ELR (cell line): ENCODE measurements at regions not wholly inside any gene's neighbourhood (a gene's known extent, or its start where the extent isn't known, plus 50 kb on each side); places are given as distances from the start of the nearest gene placed in this dataset.

Experiments used
- DNase-seq: peaks from one replicate; pipeline ENCODE4 v3.0.0-alpha.2; 2015; ENCODE audit warnings: low read depth

GRCh38 chr2:107222466-107222865 lies 336.5 kb upstream of the ST6GAL2 start:
- no peak for DNase-seq

DNA sequence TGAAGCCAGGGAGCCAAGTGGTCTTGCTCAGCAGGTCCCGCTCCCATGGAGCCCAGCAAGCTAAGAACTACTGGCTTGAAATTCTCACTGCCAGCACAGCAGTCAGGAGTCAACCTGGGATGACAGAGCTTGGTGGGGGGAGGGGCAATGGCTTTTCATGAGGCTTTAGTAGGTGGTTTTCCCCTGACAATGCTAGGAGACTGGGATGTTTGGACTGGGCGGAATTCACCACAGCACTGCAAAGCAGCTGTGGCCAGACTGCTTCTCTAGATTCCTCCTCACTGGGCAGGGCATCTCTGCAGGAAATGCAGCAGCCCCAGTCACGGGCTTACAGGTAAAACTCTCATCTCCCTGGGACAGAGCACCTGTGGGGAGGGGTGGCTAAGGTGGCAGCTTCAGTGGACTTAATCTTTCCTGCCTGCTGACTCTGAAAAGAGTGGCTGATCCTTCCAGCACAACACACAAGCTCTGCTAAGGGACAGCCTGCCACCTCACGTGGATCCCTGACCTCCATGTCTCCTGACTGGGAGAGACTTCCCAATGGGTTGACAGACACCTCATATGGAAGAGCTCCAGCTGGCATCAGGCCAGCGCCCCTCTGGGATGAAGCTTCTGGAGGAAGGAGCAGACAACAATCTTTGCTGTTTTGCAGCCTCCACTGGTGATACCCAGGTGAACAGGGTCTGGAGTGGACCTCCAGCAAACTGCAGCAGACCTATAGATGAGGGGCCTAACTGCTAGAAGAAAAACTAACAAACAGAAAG lies 349.7 kb upstream of the ST6GAL2 start:
- DNase-seq = no peak

- no peak for DNase-seq
Measured at GRCh38 chr2:107242811-107243210, 356.8 kb upstream of the ST6GAL2 start.

GRCh38 chr2:107248932-107249331 lies 363.0 kb upstream of the ST6GAL2 start:
- no peak for DNase-seq

DNA sequence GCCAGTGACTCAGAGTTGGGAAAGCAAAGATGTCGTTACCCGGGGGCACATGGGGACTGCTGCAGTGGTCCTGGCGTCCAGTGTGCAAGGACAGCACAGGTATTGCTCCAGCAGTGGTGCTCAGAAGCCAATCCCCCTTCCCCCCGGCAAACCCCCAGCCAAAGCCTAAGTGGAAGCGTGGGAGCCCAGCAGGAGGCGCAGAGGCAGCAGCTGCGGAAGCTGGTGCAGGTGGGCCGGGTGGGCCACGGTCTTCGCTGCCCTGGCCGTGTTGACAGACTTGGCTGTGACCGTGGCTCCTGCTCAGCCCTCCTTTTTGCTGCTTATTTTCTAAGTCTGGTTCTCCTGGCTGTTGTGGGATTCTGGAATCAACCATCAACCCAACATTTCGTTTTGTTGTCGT lies 369.8 kb upstream of the ST6GAL2 start:
- DNase-seq = no peak

GRCh38 chr2:107258531-107259407 lies 372.8 kb upstream of the ST6GAL2 start:
- DNase-seq = no peak

- DNase-seq = no peak
Measured at GRCh38 chr2:107259408-107260195, 373.6 kb upstream of the ST6GAL2 start.

GRCh38 chr2:107263628-107264027 lies 377.7 kb upstream of the ST6GAL2 start:
- no peak for DNase-seq

GRCh38 chr2:107264184-107264583 lies 378.2 kb upstream of the ST6GAL2 start:
- DNase-seq = no peak

GRCh38 chr2:107266555-107266954 lies 380.6 kb upstream of the ST6GAL2 start:
- DNase-seq = no peak

DNA sequence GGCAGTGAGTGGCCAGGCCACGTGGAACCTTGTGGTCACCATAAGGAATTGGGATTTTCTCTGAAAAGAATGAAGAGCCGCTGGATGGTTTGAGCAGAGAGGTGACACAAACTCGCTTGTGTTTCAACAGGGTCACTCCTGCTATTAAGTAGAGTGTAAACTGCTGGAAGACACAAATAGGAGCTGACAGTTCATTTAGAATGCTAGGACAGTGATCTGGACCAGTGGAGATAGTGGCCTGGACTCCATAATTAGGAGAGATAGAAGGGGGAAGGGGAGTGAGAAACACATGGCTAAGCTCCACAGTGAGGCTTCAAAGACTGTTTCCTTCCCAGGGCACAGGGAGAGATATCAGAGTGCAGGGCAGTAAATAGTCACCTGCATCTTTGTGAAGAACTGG lies 381.1 kb upstream of the ST6GAL2 start:
- no peak for DNase-seq

GRCh38 chr2:107276034-107276433 lies 390.1 kb upstream of the ST6GAL2 start:
- no peak for DNase-seq

GRCh38 chr2:107278672-107279071 lies 392.7 kb upstream of the ST6GAL2 start:
- no peak for DNase-seq

DNA sequence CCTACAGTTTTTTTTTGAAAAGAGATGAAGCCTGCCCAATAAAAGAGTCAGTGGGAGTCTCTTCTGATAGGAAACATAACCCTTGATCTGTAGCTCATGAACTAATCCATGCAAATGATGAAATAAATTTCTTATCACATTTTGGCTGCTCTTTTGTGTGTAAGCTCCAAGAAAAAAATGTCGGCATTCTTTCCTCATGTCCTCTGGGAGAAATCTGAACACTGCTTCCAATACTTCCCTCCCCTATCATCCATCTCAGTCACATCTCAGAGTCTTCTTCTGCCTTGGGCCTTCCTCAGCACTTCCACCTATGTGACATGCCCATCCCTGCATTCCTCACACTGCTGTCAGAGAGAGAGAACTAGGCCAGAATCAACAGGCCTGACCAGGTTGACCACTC lies 395.7 kb upstream of the ST6GAL2 start:
- no peak for DNase-seq

DNA sequence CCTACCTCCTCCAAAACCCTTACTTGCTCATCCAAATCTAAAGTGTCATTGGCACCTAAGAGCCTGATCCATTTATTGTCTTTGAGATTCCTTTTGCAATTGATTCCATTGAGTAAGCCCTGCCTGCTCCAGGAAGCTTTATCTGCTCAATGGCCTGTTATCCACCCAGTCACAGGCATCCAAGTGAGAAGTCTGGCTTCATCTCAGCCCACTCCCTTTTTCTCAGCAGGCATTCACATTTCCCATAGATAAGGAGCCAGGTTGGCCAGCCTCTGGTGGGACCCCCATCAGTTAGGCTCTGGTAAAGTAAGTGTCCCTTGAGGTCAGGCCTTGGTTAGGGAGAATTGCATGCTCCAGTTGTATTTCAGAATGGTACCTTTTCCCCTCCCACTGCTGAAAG lies 396.2 kb upstream of the ST6GAL2 start:
- no peak for DNase-seq

DNA sequence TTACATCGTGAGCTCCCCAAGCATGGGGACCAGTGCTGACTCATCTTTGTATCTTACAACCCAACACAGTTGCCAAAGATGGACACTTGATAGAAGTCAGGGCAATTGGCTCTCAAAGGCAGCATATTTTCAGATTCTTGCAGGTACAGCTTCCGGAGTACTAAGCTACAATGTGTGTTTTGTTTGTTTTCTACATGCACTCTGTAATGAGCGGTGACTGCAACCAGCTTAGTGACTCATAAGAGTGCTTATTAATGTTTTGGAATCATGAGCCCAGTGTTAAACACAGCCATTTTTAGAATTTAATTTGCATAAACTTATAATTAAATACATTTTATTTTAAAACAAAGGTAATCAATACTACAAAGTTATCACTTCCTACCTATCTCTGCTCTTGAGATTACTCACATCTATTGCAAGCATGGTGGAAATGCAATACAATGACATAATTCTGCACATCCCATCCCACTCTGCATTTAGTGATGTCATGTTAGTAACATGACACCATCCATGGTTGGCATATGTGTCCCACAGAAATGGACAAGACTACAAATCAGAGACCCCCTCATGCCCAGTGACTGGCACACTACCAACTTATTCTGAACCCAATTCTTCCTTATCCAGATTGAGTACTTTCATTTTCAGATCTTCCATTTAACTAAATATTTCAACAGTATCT lies 399.8 kb upstream of the ST6GAL2 start:
- no peak for DNase-seq

DNA sequence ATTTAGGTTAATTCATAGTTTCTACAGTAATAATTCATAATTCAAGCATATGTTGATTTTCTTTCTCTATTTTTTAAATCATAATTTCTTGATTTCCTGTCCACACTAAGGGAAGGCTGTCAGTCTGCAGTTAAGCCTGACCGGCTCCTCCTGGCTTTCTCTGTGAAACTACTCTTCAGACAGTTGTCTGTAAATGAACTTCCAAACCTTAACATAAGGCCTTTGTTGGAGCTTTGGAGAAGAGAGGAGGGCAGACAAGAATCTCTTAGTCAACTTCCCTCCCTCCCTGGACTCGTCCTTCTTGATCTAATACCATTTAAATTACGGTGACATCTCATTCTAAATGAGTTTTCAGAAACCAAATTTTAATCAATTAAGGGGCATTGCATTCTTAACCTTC lies 404.1 kb upstream of the ST6GAL2 start:
- DNase-seq = no peak

DNA sequence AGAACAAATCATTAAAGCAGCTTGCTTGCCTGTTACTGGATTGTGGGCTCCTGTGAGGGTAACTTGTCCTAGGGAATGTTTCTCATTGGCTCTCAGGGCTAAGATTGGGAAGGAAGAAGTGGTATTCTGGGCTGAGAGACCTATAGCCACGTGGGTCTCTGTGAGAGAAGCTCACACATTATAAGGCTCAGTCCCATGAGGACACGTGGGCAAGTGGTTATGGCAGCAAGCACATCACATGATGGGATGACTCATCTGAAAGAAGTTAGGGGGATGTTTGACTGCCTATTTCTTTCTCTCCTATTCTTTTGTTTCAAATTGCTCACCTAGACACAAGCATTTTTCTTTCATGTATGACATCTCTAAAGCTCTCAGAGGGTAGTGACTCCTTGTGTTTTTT lies 418.0 kb upstream of the ST6GAL2 start:
- no peak for DNase-seq

DNA sequence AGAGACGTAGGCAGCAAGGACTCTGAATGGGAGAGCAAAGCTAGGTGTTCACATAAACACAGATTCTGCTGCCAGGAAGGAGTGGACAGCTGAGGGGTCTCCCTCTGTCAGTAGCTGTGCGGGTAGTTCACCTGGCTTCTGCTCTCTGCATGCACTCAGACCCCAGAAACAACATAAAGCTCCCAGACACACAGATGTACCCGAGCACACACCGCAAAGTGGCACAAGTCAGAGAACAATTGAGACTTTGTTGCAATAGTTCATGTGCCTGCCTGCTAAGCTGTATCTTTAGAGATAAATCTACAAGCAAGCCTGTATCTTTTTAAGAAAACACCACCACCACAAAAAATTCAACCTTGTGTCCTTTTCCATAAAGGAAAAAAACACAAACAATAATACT lies 420.0 kb upstream of the ST6GAL2 start:
- no peak for DNase-seq

DNA sequence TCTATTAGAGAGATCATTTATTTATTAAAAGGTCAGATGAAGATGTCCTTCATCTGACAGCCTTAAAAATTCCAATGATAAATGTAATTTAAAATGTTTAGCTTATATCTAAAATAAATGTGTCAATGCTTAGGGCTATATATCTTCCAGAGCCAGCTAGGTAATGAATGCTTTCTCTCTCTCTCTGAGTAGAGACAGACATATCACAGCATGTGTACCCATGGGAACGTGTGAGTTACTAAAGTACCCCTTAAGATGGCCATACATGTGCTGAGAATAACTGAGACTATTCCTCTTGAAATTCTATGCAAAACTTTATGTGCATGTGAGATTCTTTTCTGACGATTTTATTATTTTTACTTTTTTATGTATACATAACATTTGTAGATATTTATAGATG lies 420.9 kb upstream of the ST6GAL2 start:
- DNase-seq = no peak

- no peak for DNase-seq
Measured at GRCh38 chr2:107308835-107309234, 422.9 kb upstream of the ST6GAL2 start.

- DNase-seq = no peak
Measured at GRCh38 chr2:107312240-107312639, 426.3 kb upstream of the ST6GAL2 start.
